ENCODE measurements at regions not wholly inside any gene's neighbourhood (a gene's known extent, or its start where the extent isn't known, plus 50 kb on each side); places are given as distances from the start of the nearest gene placed in this dataset.

DNA sequence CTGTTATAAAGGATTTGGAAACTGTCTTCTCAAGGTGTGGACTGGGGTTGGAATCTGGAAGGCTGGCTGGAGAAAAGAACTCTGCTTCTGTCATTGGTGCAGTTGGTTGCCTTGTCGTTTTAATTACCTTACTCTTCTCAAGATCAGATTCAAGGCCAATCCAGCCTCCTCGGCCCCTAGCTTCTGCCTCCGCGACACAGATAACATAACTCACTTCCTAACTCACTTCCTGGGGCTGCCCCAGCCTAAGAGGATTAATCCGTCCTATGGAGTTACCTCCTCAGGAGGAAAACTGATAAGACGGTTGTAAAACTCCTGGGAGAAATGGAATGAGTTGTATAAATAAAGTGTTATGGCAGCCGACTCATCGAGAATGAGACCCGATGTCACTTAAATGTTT is 389.1 kb upstream of the WWC1 start:
- TF ChIP-seq CTCF (conservative IDR thresholded peaks at IDR 0.05; ENCODE audit: low read length), result no peak
- TF ChIP-seq EZH2phosphoT487 (IDR thresholded peaks at IDR 0.05; ENCODE audit: borderline replicate concordance, low read depth, low read length), result no peak
